GM10266 (cell line): ENCODE measurements at regions not wholly inside any gene's neighbourhood (a gene's known extent, or its start where the extent isn't known, plus 50 kb on each side); places are given as distances from the start of the nearest gene placed in this dataset.

ENCODE experiments used
- DNase-seq: peaks from one replicate; pipeline ENCODE4 v3.0.0; 2012; ENCODE audit errors: extremely low spot score
- TF ChIP-seq, protein P1 (sequence below): IDR thresholded peaks from 2 replicates; pipeline ENCODE4 v1.5.1; 2012; ENCODE audit warnings: mild to moderate bottlenecking, low read depth; ENCODE audit not compliant: control insufficient read depth, insufficient read depth; ENCODE audit errors: missing control alignments

DNA sequence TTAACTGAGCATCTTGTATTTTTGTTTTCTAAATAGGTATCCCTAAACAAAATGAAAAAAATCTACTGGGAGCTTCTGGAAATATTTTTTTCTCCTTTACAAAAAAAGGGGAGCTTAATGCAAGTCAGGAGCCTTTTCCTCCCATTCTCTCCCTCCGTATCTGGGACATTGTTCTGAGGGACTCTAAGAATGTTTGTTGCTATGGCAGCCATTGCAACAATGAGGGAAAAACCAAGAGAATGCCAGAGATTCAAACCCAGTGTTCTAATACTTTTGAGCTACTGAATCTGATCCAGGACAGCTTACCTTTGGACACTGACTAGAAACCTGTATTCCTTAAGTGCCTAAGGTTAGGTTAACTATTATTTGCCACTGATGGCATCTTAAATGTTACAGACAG lies 485.7 kb upstream of the HS3ST1 start:
- TF ChIP-seq, protein P1, sequence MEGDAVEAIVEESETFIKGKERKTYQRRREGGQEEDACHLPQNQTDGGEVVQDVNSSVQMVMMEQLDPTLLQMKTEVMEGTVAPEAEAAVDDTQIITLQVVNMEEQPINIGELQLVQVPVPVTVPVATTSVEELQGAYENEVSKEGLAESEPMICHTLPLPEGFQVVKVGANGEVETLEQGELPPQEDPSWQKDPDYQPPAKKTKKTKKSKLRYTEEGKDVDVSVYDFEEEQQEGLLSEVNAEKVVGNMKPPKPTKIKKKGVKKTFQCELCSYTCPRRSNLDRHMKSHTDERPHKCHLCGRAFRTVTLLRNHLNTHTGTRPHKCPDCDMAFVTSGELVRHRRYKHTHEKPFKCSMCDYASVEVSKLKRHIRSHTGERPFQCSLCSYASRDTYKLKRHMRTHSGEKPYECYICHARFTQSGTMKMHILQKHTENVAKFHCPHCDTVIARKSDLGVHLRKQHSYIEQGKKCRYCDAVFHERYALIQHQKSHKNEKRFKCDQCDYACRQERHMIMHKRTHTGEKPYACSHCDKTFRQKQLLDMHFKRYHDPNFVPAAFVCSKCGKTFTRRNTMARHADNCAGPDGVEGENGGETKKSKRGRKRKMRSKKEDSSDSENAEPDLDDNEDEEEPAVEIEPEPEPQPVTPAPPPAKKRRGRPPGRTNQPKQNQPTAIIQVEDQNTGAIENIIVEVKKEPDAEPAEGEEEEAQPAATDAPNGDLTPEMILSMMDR, result no peak
- DNase-seq, result no peak

DNA sequence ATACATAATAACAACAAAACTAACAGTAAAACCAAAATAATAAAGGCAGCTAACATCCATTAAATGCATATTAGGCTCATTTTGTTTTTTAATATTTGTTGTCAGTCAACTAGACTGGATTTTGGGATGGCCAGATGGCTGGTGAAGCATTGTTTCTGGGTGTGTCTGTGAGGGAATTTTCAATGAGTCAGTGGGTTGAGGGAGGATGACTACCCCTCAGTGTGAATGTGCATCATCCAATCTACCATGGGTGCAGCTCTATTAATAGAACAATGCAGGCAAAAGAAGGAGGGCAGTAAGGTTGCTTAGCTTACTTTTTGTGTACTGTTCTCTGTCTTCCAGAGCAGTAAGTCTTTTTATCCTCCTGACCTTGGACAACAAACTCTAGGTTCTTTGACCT lies 484.2 kb upstream of the HS3ST1 start:
- DNase-seq, result no peak
- TF ChIP-seq, protein P1, result no peak

DNA sequence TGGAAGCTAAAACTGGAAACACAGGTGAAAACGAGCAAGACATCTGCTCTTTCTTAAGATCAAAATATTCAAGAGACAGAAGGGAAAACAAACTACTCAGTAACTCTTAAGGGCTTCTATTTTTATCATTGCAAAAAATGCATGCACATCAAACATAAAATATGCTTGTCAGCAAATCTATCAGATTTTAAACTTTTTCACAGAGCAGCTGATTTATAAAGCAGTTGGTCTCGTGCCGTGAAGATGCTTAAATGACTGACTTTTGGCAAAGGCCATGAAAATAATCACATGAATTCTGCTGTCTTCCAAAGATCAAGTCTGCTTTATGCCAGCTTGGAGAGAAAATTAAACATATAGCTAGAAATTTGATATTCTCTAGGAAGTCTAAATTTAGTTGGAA lies 482.1 kb upstream of the HS3ST1 start:
- no peak for DNase-seq
- TF ChIP-seq, protein P1, result no peak

DNA sequence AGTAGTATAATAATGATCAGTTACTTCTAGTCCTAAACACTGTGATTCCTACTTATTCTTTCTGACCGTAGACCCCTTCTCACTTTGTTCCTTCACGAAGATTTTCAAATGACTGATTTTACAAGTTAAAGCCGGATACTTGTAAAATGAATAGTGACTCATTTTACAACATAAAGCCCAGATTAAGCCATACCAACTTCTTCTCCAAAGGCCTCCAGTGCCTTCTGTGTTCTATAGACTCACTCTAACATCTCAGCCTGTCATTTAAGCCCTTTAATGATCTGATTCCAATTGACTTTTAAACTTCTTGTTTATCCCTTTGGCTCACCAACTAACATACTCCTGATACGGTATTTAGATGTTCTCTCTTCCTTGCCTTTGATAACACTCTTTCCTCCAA lies 480.0 kb upstream of the HS3ST1 start:
- DNase-seq, result no peak
- TF ChIP-seq, protein P1, result no peak

DNA sequence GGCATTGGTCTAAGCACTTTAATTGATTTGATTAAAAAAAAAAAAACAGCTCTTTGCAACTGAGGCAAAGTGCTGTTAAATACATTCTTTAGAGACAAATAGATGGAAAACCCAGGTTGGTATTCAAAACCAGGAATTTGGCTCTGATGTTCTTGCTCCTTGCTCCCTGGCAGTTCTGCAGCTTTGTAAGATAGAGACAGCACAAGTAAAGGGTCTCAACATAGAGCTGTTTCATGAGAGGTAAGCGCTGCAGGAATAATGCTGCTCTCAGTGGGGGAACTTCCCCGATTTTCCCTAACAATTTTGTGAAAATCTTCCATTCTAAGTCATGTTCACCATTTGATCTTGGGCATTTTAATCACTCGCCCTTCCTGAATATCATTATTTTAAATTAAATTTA lies 479.5 kb upstream of the HS3ST1 start:
- no peak for DNase-seq
- TF ChIP-seq, protein P1, result no peak

DNA sequence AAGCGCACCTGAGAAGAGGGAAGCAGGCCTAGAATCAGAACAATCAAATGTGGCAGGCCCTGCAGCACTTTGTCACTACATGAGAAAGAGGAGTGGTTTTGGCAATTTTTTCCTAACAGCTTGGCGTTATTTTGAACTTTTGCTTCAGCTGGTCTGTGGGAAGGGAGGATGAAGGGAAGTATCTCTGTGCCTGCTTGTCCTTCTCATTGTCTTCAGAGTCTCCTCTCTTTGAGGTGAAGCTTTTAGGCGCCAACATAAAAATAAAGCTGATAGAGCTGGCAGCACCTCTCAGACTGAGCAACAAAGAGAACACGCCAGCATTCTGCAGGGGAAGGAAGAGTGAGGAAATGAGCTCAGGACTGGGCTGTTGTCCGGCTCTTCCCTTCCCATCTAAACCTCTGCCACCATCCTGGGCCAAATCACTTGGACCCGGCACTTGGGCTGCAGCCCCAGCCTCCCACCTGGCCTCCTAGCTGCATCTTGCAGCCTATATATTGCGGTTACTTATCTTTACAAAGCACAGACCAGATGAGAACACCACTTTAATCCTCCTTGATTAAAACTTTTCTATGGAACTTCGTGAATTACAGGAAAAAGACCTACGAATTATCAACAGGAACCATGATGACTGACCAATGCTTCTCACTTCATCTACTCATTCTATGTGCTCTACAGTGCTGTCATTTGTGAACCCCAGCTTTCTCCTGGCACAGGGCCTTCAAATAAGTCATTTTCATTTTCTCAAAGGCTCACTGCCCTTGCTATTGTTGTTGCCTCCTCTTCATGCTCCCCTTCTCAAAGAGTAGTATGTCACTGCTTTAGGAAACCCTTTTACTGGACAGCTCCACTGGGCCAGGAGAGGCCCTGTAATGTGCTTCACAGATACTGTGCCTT lies 476.4 kb upstream of the HS3ST1 start:
- DNase-seq, result no peak
- TF ChIP-seq, protein P1, result no peak

DNA sequence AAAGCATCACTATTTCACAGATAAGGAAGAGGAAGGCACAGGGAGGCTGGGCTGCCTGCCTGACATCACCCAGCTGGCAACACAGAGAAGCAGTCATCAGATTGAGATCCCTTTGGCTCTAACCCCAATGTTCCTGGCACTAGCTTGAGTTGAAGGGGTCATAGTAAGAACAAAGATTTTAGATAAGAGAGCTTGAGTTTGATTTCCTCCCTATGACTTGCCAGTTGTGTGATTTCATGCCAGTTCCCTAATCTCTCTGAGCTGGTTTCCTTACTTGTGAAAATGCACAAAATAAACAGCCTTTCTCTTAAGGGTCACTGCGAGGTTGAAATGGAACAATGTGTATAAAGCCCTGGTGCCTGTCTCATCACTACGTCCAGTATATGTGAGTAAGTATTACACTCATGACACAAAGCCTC lies 475.4 kb upstream of the HS3ST1 start:
- TF ChIP-seq, protein P1, result no peak
- DNase-seq, result no peak
